Activated CD4-positive, alpha-beta memory T cell treated with anti-CD3 and anti-CD28 coated beads for 36 hours (primary cell): ENCODE measurements at regions not wholly inside any gene's neighbourhood (a gene's known extent, or its start where the extent isn't known, plus 50 kb on each side); places are given as distances from the start of the nearest gene placed in this dataset.
"Not testable (repeated sequence)": the region's sequence is repeated elsewhere in the genome, so short reads cannot be mapped to it uniquely, and the experiment has no call there.

Source experiments
- CTCF ChIA-PET: fragments of 350-600 bp; sonication (Branson Sonifier 250); formaldehyde crosslinking; loops from one replicate; lab custom pipeline; 2021; ENCODE audit warnings: antibody characterized with exemption, inconsistent platforms; lab: Charles Lee
- POLR2A ChIA-PET: fragments of 350-600 bp; sonication (Branson Sonifier 250); formaldehyde crosslinking; loops from one replicate; lab custom pipeline; 2021; ENCODE audit warnings: antibody characterized with exemption; lab: Charles Lee
- DNase-seq: peaks from one replicate; pipeline ENCODE4 v3.0.0-alpha.2; 2020
- H3K27ac Mint-ChIP-seq: one replicate; pipeline ENCODE4 v1.8.0; 2021; ENCODE audit warnings: mixed read lengths
- H3K27me3 Mint-ChIP-seq: one replicate; pipeline ENCODE4 v1.8.0; 2021; ENCODE audit warnings: mixed read lengths
- H3K36me3 Mint-ChIP-seq: one replicate; pipeline ENCODE4 v1.8.0; 2021; ENCODE audit warnings: mixed read lengths
- H3K4me1 Mint-ChIP-seq: one replicate; pipeline ENCODE4 v1.8.0; 2021; ENCODE audit warnings: low read depth, mixed read lengths
- H3K4me3 Mint-ChIP-seq: one replicate; pipeline ENCODE4 v1.8.0; 2021; ENCODE audit warnings: mild to moderate bottlenecking, mixed read lengths
- H3K9me3 Mint-ChIP-seq: one replicate; pipeline ENCODE4 v1.8.0; 2021; ENCODE audit warnings: mixed read lengths
- intact Hi-C: fragments of 100-400 bp; cut with micrococcal nuclease; formaldehyde crosslinking; loops from one replicate; pipeline ENCODE4 v1.15.1; 2023

DNA sequence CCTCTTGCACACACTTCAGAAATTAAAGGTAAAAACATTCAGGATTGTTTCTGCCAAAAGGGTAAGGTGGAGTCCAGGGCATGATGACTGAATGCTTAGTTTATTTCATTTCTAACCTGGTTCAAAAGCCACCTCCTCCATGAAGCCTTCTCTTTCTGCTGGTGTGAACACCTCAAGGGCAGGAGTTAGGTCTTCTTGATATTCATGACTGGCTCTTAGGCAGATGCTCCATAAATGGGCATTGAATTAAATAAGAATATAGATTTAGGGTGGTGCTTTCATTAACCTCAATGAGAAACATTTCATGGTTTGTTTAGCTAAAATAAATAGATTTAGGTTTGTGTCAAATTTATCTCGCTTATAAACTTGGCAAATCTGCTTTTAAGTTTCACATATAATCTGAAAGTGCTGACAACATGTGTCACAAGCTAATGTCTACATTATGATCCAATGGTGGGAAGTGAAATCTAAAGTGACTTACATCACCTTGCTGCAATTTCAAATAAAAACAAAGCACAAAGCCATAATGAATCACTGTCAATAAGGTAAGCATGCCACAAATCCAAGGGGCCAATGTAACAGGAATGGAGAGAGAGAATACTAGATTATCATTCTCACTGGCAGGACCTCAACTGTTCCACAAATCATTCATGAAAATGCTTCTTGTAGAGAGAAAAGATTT, 72.7 kb upstream of the GRIP1 start:
- Mint-ChIP-seq H3K27ac (no peak overlapping the region), H3K36me3 (no peaks in the 10 kb centered on the region), H3K4me1 (no peaks in the 10 kb centered on the region), H3K9me3 (no peaks in the 10 kb centered on the region), H3K27me3 (peaks cover 13% of the 10 kb centered on the region), H3K4me3 (no peak overlapping the region)
- CTCF ChIA-PET, result no interaction called here
- POLR2A ChIA-PET, result no interaction called here
- no peak for DNase-seq
- intact Hi-C loops, result no loop called here

DNA sequence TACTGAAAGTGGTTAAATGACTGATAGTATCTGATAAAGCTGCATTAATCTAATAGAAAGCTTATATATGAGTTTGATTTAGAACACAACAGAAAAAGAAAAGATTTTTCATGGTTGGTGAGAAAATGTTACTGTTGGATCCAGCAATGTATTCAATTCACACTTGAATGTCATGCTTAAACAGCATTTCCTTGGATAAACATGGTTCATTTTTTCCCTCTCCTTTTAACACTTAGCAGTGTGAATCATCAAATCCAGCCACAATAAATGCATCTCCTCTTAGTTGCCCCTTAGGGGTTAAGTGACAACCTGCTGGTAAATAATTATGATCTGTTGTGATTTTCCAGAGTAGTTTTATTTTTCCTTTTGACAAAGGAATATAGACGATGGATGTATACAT, 74.9 kb upstream of the GRIP1 start:
- Mint-ChIP-seq H3K9me3 (no peaks in the 10 kb centered on the region), H3K27ac (no peak overlapping the region), H3K27me3 (peaks cover 13% of the 10 kb centered on the region), H3K4me1 (no peaks in the 10 kb centered on the region), H3K4me3 (no peak overlapping the region), H3K36me3 (no peaks in the 10 kb centered on the region)
- ChIA-PET POLR2A (no interaction called here), CTCF (interaction anchor here (0.8 kb wide), 1 partner anchor 10 kb away, joined by 3 read pairs; no protein-coding TSS in a partner anchor)
- no peak for DNase-seq
- intact Hi-C loops, result no loop called here

GRCh38 chr12:66755727-66756395, 77.0 kb upstream of the GRIP1 start:
- Mint-ChIP-seq H3K27me3 (peaks cover 12% of the 10 kb centered on the region), H3K27ac (no peak overlapping the region), H3K4me3 (no peak overlapping the region), H3K4me1 (no peaks in the 10 kb centered on the region), H3K36me3 (no peaks in the 10 kb centered on the region), H3K9me3 (no peaks in the 10 kb centered on the region)
- intact Hi-C loops, result no loop called here
- no peak for DNase-seq
- ChIA-PET POLR2A (no interaction called here), CTCF (no interaction called here)

- ChIA-PET CTCF (no interaction called here), POLR2A (no interaction called here)
- no peaks in the 10 kb centered on the region for H3K9me3 Mint-ChIP-seq
- peaks cover 14% of the 10 kb centered on the region for H3K27me3 Mint-ChIP-seq
- no peaks in the 10 kb centered on the region for H3K4me1 Mint-ChIP-seq
- no peak overlapping the region for H3K4me3 Mint-ChIP-seq
- H3K36me3 Mint-ChIP-seq, result no peaks in the 10 kb centered on the region
- H3K27ac Mint-ChIP-seq, result no peak overlapping the region
- intact Hi-C loops, result no loop called here
- no peak for DNase-seq
Observed at GRCh38 chr12:66756631-66757030, 77.8 kb upstream of the GRIP1 start.

DNA sequence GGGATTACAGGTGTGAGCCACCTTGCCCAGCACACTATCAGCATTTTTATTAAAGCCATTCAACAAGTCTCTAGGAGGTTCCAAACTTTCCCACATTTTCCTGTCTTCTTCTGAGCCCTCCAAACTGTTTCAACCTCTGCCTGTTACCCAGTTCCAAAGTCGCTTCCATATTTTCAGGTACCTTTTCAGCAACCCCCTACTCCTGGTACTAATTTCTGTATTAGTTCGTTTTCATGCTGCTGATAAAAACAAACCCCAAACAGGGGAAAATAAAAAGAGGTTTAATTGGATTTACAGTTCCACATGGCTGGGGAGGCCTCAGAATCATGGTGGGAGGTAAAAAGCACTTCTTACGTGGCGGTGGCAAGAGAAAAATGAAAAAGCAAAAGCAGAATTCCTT, 81.2 kb upstream of the GRIP1 start:
- POLR2A ChIA-PET, result not testable (repeated sequence)

GRCh38 chr12:66763467-66763866, 84.6 kb upstream of the GRIP1 start:
- Mint-ChIP-seq H3K9me3 (no peaks in the 10 kb centered on the region), H3K36me3 (no peaks in the 10 kb centered on the region), H3K4me1 (peaks cover 13% of the 10 kb centered on the region), H3K27ac (no peak overlapping the region), H3K4me3 (no peak overlapping the region), H3K27me3 (peaks cover 1% of the 10 kb centered on the region)
- DNase-seq, result no peak
- CTCF ChIA-PET, result no interaction called here
- POLR2A ChIA-PET, result no interaction called here
- intact Hi-C loops, result no loop called here

More for the DNA sequence above, 81.2 kb upstream of the GRIP1 start:
- H3K36me3 Mint-ChIP-seq, H3K4me3 Mint-ChIP-seq, DNase-seq, intact Hi-C loops, H3K27me3 Mint-ChIP-seq, H3K9me3 Mint-ChIP-seq, H3K27ac Mint-ChIP-seq, H3K4me1 Mint-ChIP-seq, CTCF ChIA-PET: not testable (repeated sequence)

- intact Hi-C loops, result no loop called here
- H3K4me1 Mint-ChIP-seq, result peaks cover 13% of the 10 kb centered on the region
- CTCF ChIA-PET, result interaction anchor here (1.1 kb wide), 1 partner anchor 56 kb away, joined by 3 read pairs; no protein-coding TSS in a partner anchor
Observed at GRCh38 chr12:66765204-66765603, 86.3 kb upstream of the GRIP1 start.

DNA sequence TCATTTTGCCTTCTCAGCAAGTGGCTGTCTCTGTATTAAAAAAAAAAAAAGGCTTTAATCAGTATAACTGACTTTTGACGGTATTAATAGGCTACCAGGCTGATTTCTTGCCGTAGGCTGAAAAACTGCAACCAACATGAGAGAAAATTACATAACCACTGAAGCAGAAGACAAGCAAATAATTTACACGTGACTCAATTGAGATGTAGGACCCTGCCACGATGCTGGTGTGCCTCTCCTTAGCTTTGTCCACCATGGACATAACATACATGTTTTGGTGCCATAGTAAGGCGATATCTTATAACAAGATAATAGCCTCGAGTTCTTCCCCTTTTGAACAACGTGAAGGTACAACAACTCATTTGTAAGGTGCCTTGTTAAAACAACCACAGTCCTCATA, 88.7 kb upstream of the GRIP1 start:
- Mint-ChIP-seq H3K4me3 (no peak overlapping the region), H3K27ac (no peak overlapping the region), H3K27me3 (peaks cover 2% of the 10 kb centered on the region), H3K9me3 (no peaks in the 10 kb centered on the region), H3K4me1 (peaks cover 13% of the 10 kb centered on the region), H3K36me3 (no peaks in the 10 kb centered on the region)
- ChIA-PET POLR2A (no interaction called here), CTCF (no interaction called here)
- intact Hi-C loops, result no loop called here
- DNase-seq, result no peak

More at GRCh38 chr12:66765204-66765603, 86.3 kb upstream of the GRIP1 start:
- H3K27me3 Mint-ChIP-seq, result peaks cover 3% of the 10 kb centered on the region
- H3K27ac Mint-ChIP-seq, result no peak overlapping the region
- no peak for DNase-seq
- POLR2A ChIA-PET, result no interaction called here
- no peak overlapping the region for H3K4me3 Mint-ChIP-seq
- no peaks in the 10 kb centered on the region for H3K36me3 Mint-ChIP-seq
- H3K9me3 Mint-ChIP-seq, result no peaks in the 10 kb centered on the region

DNA sequence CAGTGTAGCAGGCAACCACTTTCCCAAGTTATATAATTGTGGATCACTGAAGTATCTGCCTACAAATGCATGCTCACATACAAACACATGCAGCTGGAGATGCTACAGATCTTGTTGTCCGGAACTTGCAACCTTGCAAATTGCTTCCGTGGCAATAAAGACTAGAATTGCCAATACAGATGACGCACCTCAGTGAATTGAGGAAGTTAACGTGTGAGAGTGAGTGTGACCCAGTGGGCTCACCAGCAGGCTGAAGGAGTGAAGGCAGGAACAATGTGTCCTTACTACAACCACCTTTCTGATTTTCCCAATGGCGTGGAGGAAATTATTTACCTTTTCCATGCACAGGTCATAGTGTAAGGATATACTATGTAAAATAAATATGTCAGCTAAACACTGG, 89.4 kb upstream of the GRIP1 start:
- Mint-ChIP-seq H3K27ac (no peak overlapping the region), H3K36me3 (no peaks in the 10 kb centered on the region), H3K4me1 (peaks cover 13% of the 10 kb centered on the region), H3K4me3 (no peak overlapping the region), H3K27me3 (peaks cover 2% of the 10 kb centered on the region), H3K9me3 (no peaks in the 10 kb centered on the region)
- CTCF ChIA-PET, result no interaction called here
- no peak for DNase-seq
- intact Hi-C loops, result no loop called here
- POLR2A ChIA-PET, result no interaction called here

DNA sequence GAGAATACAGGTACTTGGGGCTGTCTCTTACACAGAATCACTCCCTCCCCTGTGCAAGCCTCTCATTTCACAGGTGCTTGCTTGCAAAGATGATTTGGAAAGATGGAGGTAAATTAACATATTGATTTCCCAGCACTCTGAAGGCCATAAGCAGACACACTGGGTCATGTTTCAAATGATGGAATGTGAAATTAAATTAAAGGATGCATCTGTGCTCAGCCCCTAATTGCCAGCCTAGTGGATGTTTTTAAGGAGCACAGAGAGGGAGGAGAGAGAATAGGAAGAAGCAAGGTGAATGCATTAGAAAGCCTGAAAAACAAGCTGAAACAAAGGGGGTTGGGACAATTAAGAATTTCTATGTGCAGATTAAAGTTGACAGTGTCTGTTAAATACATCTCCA, 96.1 kb upstream of the GRIP1 start:
- intact Hi-C loops, result no loop called here
- DNase-seq, result no peak
- Mint-ChIP-seq H3K4me3 (no peak overlapping the region), H3K36me3 (no peaks in the 10 kb centered on the region), H3K27ac (no peak overlapping the region), H3K27me3 (peaks cover 1% of the 10 kb centered on the region), H3K4me1 (peaks cover 8% of the 10 kb centered on the region), H3K9me3 (no peaks in the 10 kb centered on the region)
- CTCF ChIA-PET, result no interaction called here
- POLR2A ChIA-PET, result no interaction called here

DNA sequence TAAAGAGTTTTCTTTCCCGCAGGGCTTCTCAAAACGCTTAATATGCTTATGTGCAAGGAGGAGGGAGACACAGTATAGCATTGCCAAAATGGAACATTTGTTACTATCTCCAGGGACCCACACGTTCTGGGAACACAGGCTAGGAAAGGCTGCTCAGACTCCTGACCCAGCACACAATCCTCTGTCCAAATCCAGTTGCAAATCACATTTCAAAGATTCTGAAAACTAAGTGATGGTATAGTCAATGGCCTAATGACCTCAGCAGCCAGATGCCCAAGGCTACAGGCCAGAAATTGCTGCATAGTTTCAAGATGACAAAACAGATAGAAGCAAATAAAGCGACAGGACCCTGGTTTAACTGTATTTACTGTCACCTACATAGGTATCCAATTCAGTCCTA, 97.0 kb upstream of the GRIP1 start:
- Mint-ChIP-seq H3K36me3 (no peaks in the 10 kb centered on the region), H3K4me1 (peaks cover 8% of the 10 kb centered on the region), H3K9me3 (no peaks in the 10 kb centered on the region), H3K4me3 (no peak overlapping the region), H3K27me3 (peaks cover 1% of the 10 kb centered on the region), H3K27ac (no peak overlapping the region)
- no peak for DNase-seq
- intact Hi-C loops, result no loop called here
- ChIA-PET CTCF (no interaction called here), POLR2A (no interaction called here)

- Mint-ChIP-seq H3K27ac (no peak overlapping the region), H3K4me1 (peaks cover 8% of the 10 kb centered on the region)
- intact Hi-C loops, result no loop called here
Observed at GRCh38 chr12:66776974-66777373, 98.1 kb upstream of the GRIP1 start.

DNA sequence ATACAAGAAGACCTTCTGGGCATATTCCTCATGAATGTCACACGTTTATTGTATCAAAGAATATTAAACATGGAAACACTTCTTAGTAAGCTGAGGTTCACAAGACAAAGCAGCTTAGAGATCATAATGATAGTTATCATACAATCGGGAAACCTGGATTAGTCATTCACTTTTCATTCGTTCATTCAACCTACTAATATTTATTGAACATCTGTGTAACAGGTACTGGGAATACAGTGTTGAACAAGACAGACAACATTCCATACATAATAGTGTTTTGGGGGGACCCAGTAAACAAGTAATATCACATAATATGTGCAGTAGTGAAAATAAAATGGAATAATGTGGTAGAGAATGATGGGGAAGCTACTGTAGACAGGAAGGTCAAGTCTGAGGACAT, 100.6 kb upstream of the GRIP1 start:
- H3K9me3 Mint-ChIP-seq, result no peaks in the 10 kb centered on the region
- peaks cover 1% of the 10 kb centered on the region for H3K27me3 Mint-ChIP-seq
- no peak for DNase-seq
- intact Hi-C loops, result no loop called here
- no peaks in the 10 kb centered on the region for H3K36me3 Mint-ChIP-seq
- H3K27ac Mint-ChIP-seq, result no peak overlapping the region
- H3K4me3 Mint-ChIP-seq, result no peak overlapping the region
- POLR2A ChIA-PET, result no interaction called here
- H3K4me1 Mint-ChIP-seq, result peaks cover 8% of the 10 kb centered on the region
- CTCF ChIA-PET, result no interaction called here

More at GRCh38 chr12:66776974-66777373, 98.1 kb upstream of the GRIP1 start:
- peak; percentile 60 for DNase-seq
- ChIA-PET POLR2A (no interaction called here), CTCF (no interaction called here)
- Mint-ChIP-seq H3K27me3 (peaks cover 1% of the 10 kb centered on the region), H3K4me3 (no peak overlapping the region), H3K9me3 (no peaks in the 10 kb centered on the region), H3K36me3 (no peaks in the 10 kb centered on the region)
